ENCODE measurements at regions not wholly inside any gene's neighbourhood (a gene's known extent, or its start where the extent isn't known, plus 50 kb on each side); places are given as distances from the start of the nearest gene placed in this dataset.

DNA sequence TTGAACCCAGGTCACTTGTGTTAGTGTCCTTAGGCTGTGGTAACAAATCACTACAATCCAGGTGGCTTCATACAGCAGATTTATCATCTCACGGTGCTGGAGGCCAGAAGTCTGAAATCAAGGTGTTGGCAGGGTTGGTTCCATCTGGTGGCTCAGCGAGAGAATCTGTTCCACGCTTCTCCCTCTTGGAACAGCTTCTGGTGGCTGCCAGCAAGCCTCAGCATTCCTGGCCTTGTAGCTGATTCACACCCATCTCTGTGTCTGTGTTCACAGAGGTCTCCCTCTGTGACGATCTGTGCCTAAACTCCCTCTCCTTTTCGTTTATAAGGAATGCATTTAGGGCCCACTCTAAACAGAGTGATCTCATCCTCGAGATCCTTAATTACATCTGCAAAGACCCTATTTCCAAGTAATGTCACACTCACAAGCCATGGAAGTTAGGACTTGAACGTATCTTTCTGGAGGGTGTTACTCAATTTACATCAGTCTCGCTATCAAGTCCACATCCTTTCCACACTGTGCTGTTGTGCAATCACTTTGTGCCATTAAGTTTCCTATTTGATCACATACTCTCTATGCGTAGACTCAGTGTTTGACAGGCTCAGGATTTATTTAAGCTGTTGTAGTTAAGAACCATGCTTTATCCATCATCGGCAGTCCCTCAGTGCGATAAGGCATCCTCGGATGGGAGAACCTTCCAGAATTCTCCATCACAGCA is 164.4 kb downstream of the SOCS6 start:
- Histone ChIP-seq H3K4me1 (ENCODE audit: control insufficient read depth, insufficient read depth, low read length) (no peaks in the 10 kb centered on the region), H3K27ac (ENCODE audit: low read depth, low read length) (no peak overlapping the region), H3K4me3 (ENCODE audit: low read length) (no peak overlapping the region), H3K9ac (ENCODE audit: low read length) (no peak overlapping the region), H3K27me3 (ENCODE audit: control insufficient read depth, insufficient read depth, low read length) (no peaks in the 10 kb centered on the region), H3K36me3 (ENCODE audit: control insufficient read depth, insufficient read depth, low read length) (no peaks in the 10 kb centered on the region)

DNA sequence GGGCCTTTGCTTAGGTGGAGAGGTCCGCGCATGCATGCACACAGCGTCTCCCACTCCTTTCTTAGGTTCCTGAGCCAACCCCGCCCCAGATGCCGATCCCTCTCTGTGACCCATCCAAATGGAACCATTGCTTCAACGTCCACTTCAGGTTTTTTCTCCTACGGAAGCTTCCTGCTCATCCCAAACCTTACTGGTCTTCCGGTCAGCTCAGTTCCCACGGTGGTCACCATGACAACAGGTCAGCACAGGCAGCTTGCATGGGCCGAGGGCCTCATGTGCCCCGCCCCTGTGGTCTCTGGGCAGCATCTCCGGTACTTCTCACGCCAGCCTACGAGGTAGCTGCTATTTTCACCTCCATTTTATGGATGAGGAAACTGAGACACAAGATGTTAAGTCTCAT is 163.7 kb downstream of the SOCS6 start:
- Histone ChIP-seq H3K27me3 (ENCODE audit: control insufficient read depth, insufficient read depth, low read length) (no peaks in the 10 kb centered on the region), H3K4me3 (ENCODE audit: low read length) (no peak overlapping the region), H3K27ac (ENCODE audit: low read depth, low read length) (no peak overlapping the region), H3K9ac (ENCODE audit: low read length) (no peak overlapping the region), H3K4me1 (ENCODE audit: control insufficient read depth, insufficient read depth, low read length) (no peaks in the 10 kb centered on the region), H3K36me3 (ENCODE audit: control insufficient read depth, insufficient read depth, low read length) (no peaks in the 10 kb centered on the region)

- Histone ChIP-seq H3K27ac (ENCODE audit: low read depth, low read length) (no peak overlapping the region), H3K9ac (ENCODE audit: low read length) (no peak overlapping the region), H3K27me3 (ENCODE audit: control insufficient read depth, insufficient read depth, low read length) (no peaks in the 10 kb centered on the region), H3K36me3 (ENCODE audit: control insufficient read depth, insufficient read depth, low read length) (no peaks in the 10 kb centered on the region), H3K4me3 (ENCODE audit: low read length) (no peak overlapping the region), H3K4me1 (ENCODE audit: control insufficient read depth, insufficient read depth, low read length) (no peaks in the 10 kb centered on the region)
Observed at GRCh38 chr18:70450426-70451253, 161.8 kb downstream of the SOCS6 start.

GRCh38 chr18:70448588-70448987 is 159.7 kb downstream of the SOCS6 start:
- H3K27me3 ChIP-seq (ENCODE audit: control insufficient read depth, insufficient read depth, low read length), result no peaks in the 10 kb centered on the region
- H3K4me3 ChIP-seq (ENCODE audit: low read length), result no peak overlapping the region
- no peak overlapping the region for H3K9ac ChIP-seq (ENCODE audit: low read length)
- no peak overlapping the region for H3K27ac ChIP-seq (ENCODE audit: low read depth, low read length)
- H3K36me3 ChIP-seq (ENCODE audit: control insufficient read depth, insufficient read depth, low read length), result no peaks in the 10 kb centered on the region
- H3K4me1 ChIP-seq (ENCODE audit: control insufficient read depth, insufficient read depth, low read length), result no peaks in the 10 kb centered on the region

GRCh38 chr18:70446063-70446462 is 157.2 kb downstream of the SOCS6 start:
- Histone ChIP-seq H3K4me3 (ENCODE audit: low read length) (no peak overlapping the region), H3K27me3 (ENCODE audit: control insufficient read depth, insufficient read depth, low read length) (no peaks in the 10 kb centered on the region), H3K4me1 (ENCODE audit: control insufficient read depth, insufficient read depth, low read length) (no peaks in the 10 kb centered on the region), H3K27ac (ENCODE audit: low read depth, low read length) (no peak overlapping the region), H3K36me3 (ENCODE audit: control insufficient read depth, insufficient read depth, low read length) (no peaks in the 10 kb centered on the region), H3K9ac (ENCODE audit: low read length) (no peak overlapping the region)

GRCh38 chr18:70442933-70443332 is 154.1 kb downstream of the SOCS6 start:
- Histone ChIP-seq H3K4me3 (ENCODE audit: low read length) (no peak overlapping the region), H3K27me3 (ENCODE audit: control insufficient read depth, insufficient read depth, low read length) (no peaks in the 10 kb centered on the region), H3K4me1 (ENCODE audit: control insufficient read depth, insufficient read depth, low read length) (no peaks in the 10 kb centered on the region), H3K27ac (ENCODE audit: low read depth, low read length) (no peak overlapping the region), H3K36me3 (ENCODE audit: control insufficient read depth, insufficient read depth, low read length) (no peaks in the 10 kb centered on the region), H3K9ac (ENCODE audit: low read length) (no peak overlapping the region)

GRCh38 chr18:70432804-70433400 is 144.1 kb downstream of the SOCS6 start:
- no peaks in the 10 kb centered on the region for H3K36me3 ChIP-seq (ENCODE audit: control insufficient read depth, insufficient read depth, low read length)
- H3K4me1 ChIP-seq (ENCODE audit: control insufficient read depth, insufficient read depth, low read length), result no peaks in the 10 kb centered on the region
- no peak overlapping the region for H3K27ac ChIP-seq (ENCODE audit: low read depth, low read length)

DNA sequence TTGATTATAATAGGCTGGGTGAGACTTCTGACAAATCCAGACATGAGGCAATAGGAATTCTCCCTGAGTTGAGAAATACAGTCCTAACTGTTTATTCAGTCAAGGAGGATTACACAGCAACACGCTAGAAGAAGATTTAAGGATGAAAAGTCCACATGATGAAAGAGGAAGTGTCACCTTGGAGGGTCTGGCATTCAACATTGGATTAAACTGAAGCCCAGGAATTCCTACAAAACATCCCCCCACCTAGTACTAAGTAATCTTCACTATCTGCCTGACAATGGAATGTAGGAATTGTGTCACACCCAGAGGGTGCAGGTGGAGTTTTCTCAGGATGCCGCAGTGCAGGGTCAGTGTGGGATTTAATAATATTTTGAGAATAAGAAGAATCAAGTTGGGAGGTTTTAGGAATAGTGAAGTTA is 142.4 kb downstream of the SOCS6 start:
- H3K4me3 ChIP-seq (ENCODE audit: low read length), result no peak overlapping the region
- no peak overlapping the region for H3K27ac ChIP-seq (ENCODE audit: low read depth, low read length)
- H3K36me3 ChIP-seq (ENCODE audit: control insufficient read depth, insufficient read depth, low read length), result no peaks in the 10 kb centered on the region
- H3K27me3 ChIP-seq (ENCODE audit: control insufficient read depth, insufficient read depth, low read length), result no peaks in the 10 kb centered on the region
- H3K4me1 ChIP-seq (ENCODE audit: control insufficient read depth, insufficient read depth, low read length), result no peaks in the 10 kb centered on the region
- no peak overlapping the region for H3K9ac ChIP-seq (ENCODE audit: low read length)

More at GRCh38 chr18:70432804-70433400, 144.1 kb downstream of the SOCS6 start:
- Histone ChIP-seq H3K27me3 (ENCODE audit: control insufficient read depth, insufficient read depth, low read length) (no peaks in the 10 kb centered on the region), H3K4me3 (ENCODE audit: low read length) (no peak overlapping the region), H3K9ac (ENCODE audit: low read length) (no peak overlapping the region)

DNA sequence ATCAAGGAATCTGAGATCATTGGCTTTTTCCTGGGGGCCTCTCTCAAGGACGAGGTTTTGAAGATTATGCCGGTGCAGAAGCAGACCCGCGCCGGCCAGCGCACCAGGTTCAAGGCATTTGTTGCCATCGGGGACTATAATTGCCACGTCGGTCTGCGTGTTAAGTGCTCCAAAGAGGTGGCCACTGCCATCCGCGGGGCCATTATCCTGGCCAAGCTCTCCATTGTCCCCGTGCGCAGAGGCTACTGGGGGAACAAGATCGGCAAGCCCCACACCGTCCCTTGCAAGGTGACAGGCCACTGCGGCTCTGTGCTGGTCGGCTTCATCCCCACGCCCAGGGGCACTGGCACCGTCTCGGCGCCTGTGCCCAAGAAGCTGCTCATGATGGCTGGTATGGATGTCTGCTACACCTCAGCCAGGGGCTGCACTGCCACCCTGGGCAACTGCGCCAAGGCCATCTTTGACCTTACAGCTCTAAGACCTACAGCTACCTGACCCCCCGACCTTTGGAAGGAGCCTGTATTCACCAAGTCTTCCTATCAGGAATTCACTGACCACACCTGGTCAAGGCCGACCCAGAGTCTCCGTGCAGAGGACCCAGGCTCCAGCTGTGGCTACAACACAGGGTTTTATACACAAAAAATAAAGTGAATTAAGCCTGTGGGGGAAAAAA is 141.8 kb downstream of the SOCS6 start:
- H3K36me3 ChIP-seq (ENCODE audit: control insufficient read depth, insufficient read depth, low read length), result no peaks in the 10 kb centered on the region
- H3K4me1 ChIP-seq (ENCODE audit: control insufficient read depth, insufficient read depth, low read length), result no peaks in the 10 kb centered on the region
- H3K27ac ChIP-seq (ENCODE audit: low read depth, low read length), result no peak overlapping the region
- H3K27me3 ChIP-seq (ENCODE audit: control insufficient read depth, insufficient read depth, low read length), result no peaks in the 10 kb centered on the region
- no peak overlapping the region for H3K4me3 ChIP-seq (ENCODE audit: low read length)
- H3K9ac ChIP-seq (ENCODE audit: low read length), result no peak overlapping the region

- Histone ChIP-seq H3K4me3 (ENCODE audit: low read length) (no peak overlapping the region), H3K9ac (ENCODE audit: low read length) (no peak overlapping the region), H3K27ac (ENCODE audit: low read depth, low read length) (no peak overlapping the region), H3K27me3 (ENCODE audit: control insufficient read depth, insufficient read depth, low read length) (no peaks in the 10 kb centered on the region), H3K36me3 (ENCODE audit: control insufficient read depth, insufficient read depth, low read length) (no peaks in the 10 kb centered on the region), H3K4me1 (ENCODE audit: control insufficient read depth, insufficient read depth, low read length) (no peaks in the 10 kb centered on the region)
Observed at GRCh38 chr18:70429847-70430500, 141.1 kb downstream of the SOCS6 start.

- no peak overlapping the region for H3K9ac ChIP-seq (ENCODE audit: low read length)
- no peak overlapping the region for H3K4me3 ChIP-seq (ENCODE audit: low read length)
- H3K27me3 ChIP-seq (ENCODE audit: control insufficient read depth, insufficient read depth, low read length), result no peaks in the 10 kb centered on the region
- no peaks in the 10 kb centered on the region for H3K4me1 ChIP-seq (ENCODE audit: control insufficient read depth, insufficient read depth, low read length)
- H3K36me3 ChIP-seq (ENCODE audit: control insufficient read depth, insufficient read depth, low read length), result no peaks in the 10 kb centered on the region
- H3K27ac ChIP-seq (ENCODE audit: low read depth, low read length), result no peak overlapping the region
Observed at GRCh38 chr18:70428439-70428838, 139.6 kb downstream of the SOCS6 start.

GRCh38 chr18:70426818-70427217 is 138.0 kb downstream of the SOCS6 start:
- Histone ChIP-seq H3K4me3 (ENCODE audit: low read length) (no peak overlapping the region), H3K4me1 (ENCODE audit: control insufficient read depth, insufficient read depth, low read length) (peaks cover 4% of the 10 kb centered on the region), H3K36me3 (ENCODE audit: control insufficient read depth, insufficient read depth, low read length) (no peaks in the 10 kb centered on the region), H3K9ac (ENCODE audit: low read length) (no peak overlapping the region), H3K27ac (ENCODE audit: low read depth, low read length) (no peak overlapping the region), H3K27me3 (ENCODE audit: control insufficient read depth, insufficient read depth, low read length) (no peaks in the 10 kb centered on the region)
